ENCODE measurements at regions not wholly inside any gene's neighbourhood (a gene's known extent, or its start where the extent isn't known, plus 50 kb on each side); places are given as distances from the start of the nearest gene placed in this dataset.

- TF ChIP-seq CTCF (IDR thresholded peaks at IDR 0.05; ENCODE audit: borderline replicate concordance, extremely low read depth, low read length, poor library complexity, severe bottlenecking) (no peak), EZH2 (IDR thresholded peaks at IDR 0.05; ENCODE audit: borderline replicate concordance, low read depth, low read length, severe bottlenecking) (no peak)
- Histone ChIP-seq H4K20me1 (ENCODE audit: insufficient read depth, low read length) (no peaks in the 10 kb centered on the region), H2AFZ (ENCODE audit: low read depth, low read length) (no peak overlapping the region), H3K4me3 (ENCODE audit: low read depth in 1 of 2, low read length in 2 of 2) (no peak overlapping the region), H3K9ac (ENCODE audit: low read depth, low read length) (no peak overlapping the region), H3K27me3 (ENCODE audit: insufficient read depth, low read length, poor library complexity) (peaks cover 6% of the 10 kb centered on the region), H3K79me2 (ENCODE audit: insufficient read depth, low read length) (no peaks in the 10 kb centered on the region), H3K9me3 (ENCODE audit: insufficient read depth, low read length, severe bottlenecking) (no peaks in the 10 kb centered on the region), H3K27ac (ENCODE audit: low read length) (no peak overlapping the region), H3K4me2 (ENCODE audit: insufficient read depth, low read length) (no peak overlapping the region), H3K36me3 (ENCODE audit: insufficient read depth, low read length) (no peaks in the 10 kb centered on the region), H3K4me1 (ENCODE audit: insufficient read depth, low read length) (no peaks in the 10 kb centered on the region)
- no peak for DNase-seq
- no peak for ATAC-seq (ENCODE audit: insufficient read depth, low read depth)
Measured at GRCh38 chr1:57633881-57634280, 210.0 kb upstream of the DAB1 start.

GRCh38 chr1:57633056-57633455, 209.2 kb upstream of the DAB1 start:
- Histone ChIP-seq H2AFZ (ENCODE audit: low read depth, low read length) (no peak overlapping the region), H3K27me3 (ENCODE audit: insufficient read depth, low read length, poor library complexity) (peaks cover 3% of the 10 kb centered on the region), H3K9ac (ENCODE audit: low read depth, low read length) (no peak overlapping the region), H3K4me2 (ENCODE audit: insufficient read depth, low read length) (no peak overlapping the region), H3K4me1 (ENCODE audit: insufficient read depth, low read length) (no peaks in the 10 kb centered on the region), H3K4me3 (ENCODE audit: low read depth in 1 of 2, low read length in 2 of 2) (no peak overlapping the region), H3K9me3 (ENCODE audit: insufficient read depth, low read length, severe bottlenecking) (no peaks in the 10 kb centered on the region), H3K27ac (ENCODE audit: low read length) (no peak overlapping the region), H4K20me1 (ENCODE audit: insufficient read depth, low read length) (no peaks in the 10 kb centered on the region), H3K79me2 (ENCODE audit: insufficient read depth, low read length) (no peaks in the 10 kb centered on the region), H3K36me3 (ENCODE audit: insufficient read depth, low read length) (no peaks in the 10 kb centered on the region)
- ATAC-seq (ENCODE audit: insufficient read depth, low read depth), result no peak
- no peak for DNase-seq
- TF ChIP-seq CTCF (IDR thresholded peaks at IDR 0.05; ENCODE audit: borderline replicate concordance, extremely low read depth, low read length, poor library complexity, severe bottlenecking) (no peak), EZH2 (IDR thresholded peaks at IDR 0.05; ENCODE audit: borderline replicate concordance, low read depth, low read length, severe bottlenecking) (no peak)

GRCh38 chr1:57632401-57632800, 208.5 kb upstream of the DAB1 start:
- Histone ChIP-seq H4K20me1 (ENCODE audit: insufficient read depth, low read length) (no peaks in the 10 kb centered on the region), H2AFZ (ENCODE audit: low read depth, low read length) (no peak overlapping the region), H3K79me2 (ENCODE audit: insufficient read depth, low read length) (no peaks in the 10 kb centered on the region), H3K27me3 (ENCODE audit: insufficient read depth, low read length, poor library complexity) (peaks cover 2% of the 10 kb centered on the region), H3K4me3 (ENCODE audit: low read depth in 1 of 2, low read length in 2 of 2) (no peak overlapping the region), H3K4me1 (ENCODE audit: insufficient read depth, low read length) (no peaks in the 10 kb centered on the region), H3K4me2 (ENCODE audit: insufficient read depth, low read length) (no peak overlapping the region), H3K9me3 (ENCODE audit: insufficient read depth, low read length, severe bottlenecking) (no peaks in the 10 kb centered on the region), H3K9ac (ENCODE audit: low read depth, low read length) (no peak overlapping the region), H3K36me3 (ENCODE audit: insufficient read depth, low read length) (no peaks in the 10 kb centered on the region), H3K27ac (ENCODE audit: low read length) (no peak overlapping the region)
- TF ChIP-seq CTCF (IDR thresholded peaks at IDR 0.05; ENCODE audit: borderline replicate concordance, extremely low read depth, low read length, poor library complexity, severe bottlenecking) (no peak), EZH2 (IDR thresholded peaks at IDR 0.05; ENCODE audit: borderline replicate concordance, low read depth, low read length, severe bottlenecking) (no peak)
- DNase-seq, result no peak
- no peak for ATAC-seq (ENCODE audit: insufficient read depth, low read depth)

DNA sequence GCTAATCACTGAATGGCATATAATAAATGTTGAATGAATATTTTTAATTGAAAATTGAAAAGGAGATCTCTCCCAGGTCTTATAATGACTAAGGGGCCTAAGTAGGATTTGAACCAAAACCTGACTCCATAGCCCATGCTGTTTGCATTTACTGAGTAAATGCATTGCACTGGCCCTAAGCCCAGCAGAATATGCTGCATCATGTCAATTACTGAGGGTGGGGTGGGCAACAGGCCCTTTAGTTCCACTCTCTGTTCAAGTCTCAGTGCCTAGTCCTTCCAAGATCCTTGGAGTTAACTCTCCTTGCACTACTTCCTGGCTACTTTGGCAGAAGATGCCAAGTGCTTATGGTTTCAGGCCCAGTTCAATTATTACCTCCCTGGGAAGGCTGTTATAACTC, 203.8 kb upstream of the DAB1 start:
- no peak overlapping the region for H3K4me2 ChIP-seq (ENCODE audit: insufficient read depth, low read length)
- no peaks in the 10 kb centered on the region for H3K36me3 ChIP-seq (ENCODE audit: insufficient read depth, low read length)
- H3K79me2 ChIP-seq (ENCODE audit: insufficient read depth, low read length), result no peaks in the 10 kb centered on the region
- no peaks in the 10 kb centered on the region for H3K9me3 ChIP-seq (ENCODE audit: insufficient read depth, low read length, severe bottlenecking)
- no peak overlapping the region for H2AFZ ChIP-seq (ENCODE audit: low read depth, low read length)
- no peak overlapping the region for H3K9ac ChIP-seq (ENCODE audit: low read depth, low read length)
- H3K27ac ChIP-seq (ENCODE audit: low read length), result no peak overlapping the region
- no peak for DNase-seq
- no peak overlapping the region for H3K4me3 ChIP-seq (ENCODE audit: low read depth in 1 of 2, low read length in 2 of 2)
- no peaks in the 10 kb centered on the region for H4K20me1 ChIP-seq (ENCODE audit: insufficient read depth, low read length)
- H3K27me3 ChIP-seq (ENCODE audit: insufficient read depth, low read length, poor library complexity), result no peaks in the 10 kb centered on the region
- no peak for TF ChIP-seq CTCF (IDR thresholded peaks at IDR 0.05; ENCODE audit: borderline replicate concordance, extremely low read depth, low read length, poor library complexity, severe bottlenecking)
- no peak for TF ChIP-seq EZH2 (IDR thresholded peaks at IDR 0.05; ENCODE audit: borderline replicate concordance, low read depth, low read length, severe bottlenecking)
- H3K4me1 ChIP-seq (ENCODE audit: insufficient read depth, low read length), result no peaks in the 10 kb centered on the region
- ATAC-seq (ENCODE audit: insufficient read depth, low read depth), result no peak

Data from DND-41 (cell line).